ENCODE measurements at regions not wholly inside any gene's neighbourhood (a gene's known extent, or its start where the extent isn't known, plus 50 kb on each side); places are given as distances from the start of the nearest gene placed in this dataset.

DNA sequence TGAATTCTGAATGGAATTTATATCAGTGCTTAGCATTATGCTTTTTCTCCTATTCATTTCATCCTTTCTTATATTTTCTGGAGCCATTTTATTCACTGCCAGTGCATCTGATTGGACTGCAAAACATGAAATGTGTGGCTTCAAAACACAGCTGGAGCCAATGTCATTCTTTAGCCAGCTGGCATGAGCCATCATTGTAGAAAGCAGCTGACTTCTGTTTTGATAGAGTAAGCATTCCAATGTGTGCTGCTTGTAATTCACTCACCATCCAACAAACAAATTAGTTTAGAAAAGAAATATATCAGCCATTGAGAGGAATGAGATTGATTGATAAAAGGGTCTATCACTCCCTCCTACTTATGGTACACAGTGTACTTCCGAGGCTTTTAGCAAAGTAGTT, 2616.0 kb downstream of the ARAP2 start:
- TF ChIP-seq, protein P1, sequence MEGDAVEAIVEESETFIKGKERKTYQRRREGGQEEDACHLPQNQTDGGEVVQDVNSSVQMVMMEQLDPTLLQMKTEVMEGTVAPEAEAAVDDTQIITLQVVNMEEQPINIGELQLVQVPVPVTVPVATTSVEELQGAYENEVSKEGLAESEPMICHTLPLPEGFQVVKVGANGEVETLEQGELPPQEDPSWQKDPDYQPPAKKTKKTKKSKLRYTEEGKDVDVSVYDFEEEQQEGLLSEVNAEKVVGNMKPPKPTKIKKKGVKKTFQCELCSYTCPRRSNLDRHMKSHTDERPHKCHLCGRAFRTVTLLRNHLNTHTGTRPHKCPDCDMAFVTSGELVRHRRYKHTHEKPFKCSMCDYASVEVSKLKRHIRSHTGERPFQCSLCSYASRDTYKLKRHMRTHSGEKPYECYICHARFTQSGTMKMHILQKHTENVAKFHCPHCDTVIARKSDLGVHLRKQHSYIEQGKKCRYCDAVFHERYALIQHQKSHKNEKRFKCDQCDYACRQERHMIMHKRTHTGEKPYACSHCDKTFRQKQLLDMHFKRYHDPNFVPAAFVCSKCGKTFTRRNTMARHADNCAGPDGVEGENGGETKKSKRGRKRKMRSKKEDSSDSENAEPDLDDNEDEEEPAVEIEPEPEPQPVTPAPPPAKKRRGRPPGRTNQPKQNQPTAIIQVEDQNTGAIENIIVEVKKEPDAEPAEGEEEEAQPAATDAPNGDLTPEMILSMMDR (conservative IDR thresholded peaks at IDR 0.05; ENCODE audit: low read depth, low read length): no peak
- TF ChIP-seq EZH2 (IDR thresholded peaks at IDR 0.05; ENCODE audit: borderline replicate concordance, low read depth, low read length, poor library complexity, severe bottlenecking): no peak
